HepG2 (cell line): ENCODE measurements at regions not wholly inside any gene's neighbourhood (a gene's known extent, or its start where the extent isn't known, plus 50 kb on each side); places are given as distances from the start of the nearest gene placed in this dataset.

Source experiments
- ATAC-seq: fragments of 200-7000 bp; cut with Tn5 transposase; 3 replicates; pipeline ENCODE4 v1.9.1; 2020; ENCODE audit warnings: mild to moderate bottlenecking, moderate library complexity
- BruUV-seq: library from RNA; stranded (reverse); fragments of 400-500 nt; replicated peaks from 2 replicates; lab custom pipeline; 2021; lab: Mats Ljungman, UMichigan
- CTCF ChIA-PET: fragments of 300-600 bp; formaldehyde crosslinking; extraction: SDS; loops from one replicate; lab custom pipeline; 2021; ENCODE audit warnings: low total read pairs, inconsistent platforms, low intra/inter-chr PET ratio; lab: Yijun Ruan, JAX
- POLR2A ChIA-PET: fragments of 350-600 bp; sonication (Branson Sonifier 250); formaldehyde crosslinking; loops from one replicate; lab custom pipeline; 2020; ENCODE audit warnings: antibody characterized with exemption, inconsistent platforms; lab: Yijun Ruan, JAX
- DNase-seq: peaks from one replicate; pipeline ENCODE4 v3.0.0-alpha.2; 2015; ENCODE audit warnings: low spot score
- FAIRE-seq: peaks from 3 replicates; lab custom pipeline; 2011; peaks lifted over from hg19 to GRCh38; lab: Jason Lieb, UNC
- H2AFZ ChIP-seq: one replicate; pipeline ENCODE4 v1.6.1; 2011; ENCODE audit warnings: low read length, inconsistent platforms
- H3K27ac ChIP-seq: fragments of 300-600 bp; 3 replicates; pipeline ENCODE4 v1.8.0; 2011; ENCODE audit warnings: mixed run types, mild to moderate bottlenecking, mixed read lengths, low read length, inconsistent platforms; ENCODE audit not compliant: insufficient read depth; ENCODE audit errors: extremely low read length
- H3K27me3 ChIP-seq, 2 experiments: fragments of 200-600 bp in 1 of 2; 2 replicates in 1 of 2; 3 replicates in 1 of 2; pipeline versions ENCODE4 v1.6.0 to v1.8.0; 2011; ENCODE audit warnings: low read length in 2 of 2, mild to moderate bottlenecking in 2 of 2, moderate library complexity in 2 of 2, inconsistent platforms in 1 of 2; ENCODE audit not compliant: insufficient read depth in 2 of 2, control insufficient read depth in 1 of 2
- H3K36me3 ChIP-seq, 2 experiments: fragments of 200-600 bp in 1 of 2; replicated peaks in 1 of 2; 2 replicates in 1 of 2; 3 replicates in 1 of 2; pipeline versions ENCODE4 v1.5.1 to v1.8.0; 2011; ENCODE audit warnings: low read length in 2 of 2, inconsistent platforms in 1 of 2; ENCODE audit not compliant: insufficient read depth in 2 of 2, control insufficient read depth in 1 of 2
- H3K4me1 ChIP-seq: 2 replicates; pipeline ENCODE4 v1.5.1; 2012; ENCODE audit warnings: low read length, inconsistent platforms; ENCODE audit not compliant: insufficient read depth
- H3K4me2 ChIP-seq: 2 replicates; pipeline ENCODE4 v1.6.0; 2011; ENCODE audit warnings: low read depth, low read length, inconsistent platforms
- H3K4me3 ChIP-seq, 3 experiments: fragments of 200-600 bp in 1 of 3; sonication (generic), shearing (Covaris generic) in 1 of 3; replicated peaks in 1 of 3; 2 replicates each; pipeline ENCODE4 v1.5.1; 2011 to 2016; ENCODE audit warnings: low read length in 3 of 3, inconsistent platforms in 2 of 3, low read depth in 2 of 3, mild to moderate bottlenecking in 2 of 3, control low read depth in 1 of 3, mixed read lengths in 1 of 3; ENCODE audit not compliant: insufficient read depth in 1 of 3
- H3K79me2 ChIP-seq: one replicate; pipeline ENCODE4 v1.6.1; 2011; ENCODE audit warnings: low read length, inconsistent platforms; ENCODE audit not compliant: insufficient read depth
- H3K9ac ChIP-seq: 2 replicates; pipeline ENCODE4 v1.6.0; 2011; ENCODE audit warnings: mild to moderate bottlenecking, low read depth, low read length, inconsistent platforms; ENCODE audit not compliant: insufficient read depth
- H3K9me3 ChIP-seq: 2 replicates; pipeline ENCODE4 v1.5.1; 2012; ENCODE audit warnings: mild to moderate bottlenecking, low read length
- H4K20me1 ChIP-seq: 2 replicates; pipeline ENCODE4 v1.6.0; 2011; ENCODE audit warnings: inconsistent platforms, mild to moderate bottlenecking, low read length, moderate library complexity; ENCODE audit not compliant: insufficient read depth
- ATF2 ChIP-seq: sonication (generic); formaldehyde crosslinking; IDR thresholded peaks from 2 replicates; pipeline ENCODE4 v1.4.0; 2020; ENCODE audit warnings: missing genetic modification reagents
- CAMTA2 ChIP-seq: sonication (generic); formaldehyde crosslinking; IDR thresholded peaks from 2 replicates; pipeline ENCODE4 v1.4.0; 2020; ENCODE audit warnings: mild to moderate bottlenecking, missing genetic modification reagents, borderline replicate concordance
- ELF3 ChIP-seq: IDR thresholded peaks from 2 replicates; pipeline ENCODE4 v1.6.1; 2016; ENCODE audit warnings: missing genetic modification reagents, missing compliant biosample characterization
- GTF2F1 ChIP-seq: fragments of 150-350 bp; IDR thresholded peaks from 2 replicates; pipeline ENCODE4 v1.6.1; 2014; ENCODE audit warnings: low read length
- GTF3A ChIP-seq: sonication (generic); formaldehyde crosslinking; conservative IDR thresholded peaks from 2 replicates; pipeline ENCODE4 v1.4.0; 2020; ENCODE audit warnings: mild to moderate bottlenecking, missing genetic modification reagents
- NCOA2 ChIP-seq: sonication (generic); formaldehyde crosslinking; IDR thresholded peaks from 2 replicates; pipeline ENCODE4 v1.8.0; 2022; ENCODE audit warnings: inconsistent platforms
- NRL ChIP-seq: sonication (generic); formaldehyde crosslinking; IDR thresholded peaks from 2 replicates; pipeline ENCODE4 v1.5.0; 2020; ENCODE audit warnings: missing genetic modification reagents, mild to moderate bottlenecking, moderate library complexity, borderline replicate concordance
- SP140L ChIP-seq: sonication (generic); formaldehyde crosslinking; IDR thresholded peaks from 2 replicates; pipeline ENCODE4 v1.4.0; 2020; ENCODE audit warnings: missing genetic modification reagents, borderline replicate concordance
- TEAD3 ChIP-seq: optimal IDR thresholded peaks from 2 replicates; pipeline ENCODE3; 2016; ENCODE audit warnings: borderline replicate concordance
- XBP1 ChIP-seq: sonication (generic); formaldehyde crosslinking; IDR thresholded peaks from 2 replicates; pipeline ENCODE4 v1.5.0; 2020; ENCODE audit warnings: missing genetic modification reagents
- ZBTB40 ChIP-seq, 2 experiments: fragments of 450-650 bp in 1 of 2; sonication (generic) in 1 of 2; formaldehyde crosslinking in 1 of 2; IDR thresholded peaks; 2 replicates each; pipeline versions ENCODE4 v1.6.1 to v1.8.0; 2016 to 2022; ENCODE audit warnings: antibody characterized with exemption in 1 of 2, mild to moderate bottlenecking in 1 of 2, missing genetic modification reagents in 1 of 2
- ZNF256 ChIP-seq: sonication (generic); formaldehyde crosslinking; conservative IDR thresholded peaks from 2 replicates; pipeline ENCODE4 v1.4.0; 2020; ENCODE audit warnings: missing genetic modification reagents
- ZNF329 ChIP-seq: sonication (generic); formaldehyde crosslinking; IDR thresholded peaks from 2 replicates; pipeline ENCODE4 v1.9.0; 2021; ENCODE audit warnings: low read depth, mild to moderate bottlenecking, missing genetic modification reagents
- ZNF777 ChIP-seq: sonication (generic); formaldehyde crosslinking; IDR thresholded peaks from 2 replicates; pipeline ENCODE4 v1.4.0; 2020; ENCODE audit warnings: missing genetic modification reagents
- WGBS: methylation state at CpG from one replicate; pipeline ENCODE4 v1.1.6; 2017; ENCODE audit warnings: low lambda C conversion rate; 5-methylcytosine and 5-hydroxymethylcytosine counted together
- in situ Hi-C: cut with HindIII; loops from 2 replicates; pipeline ENCODE4 v1.10.0; 2017; ENCODE audit warnings: low pct_unique_long_range_greater_than_20kb; ENCODE audit not compliant: extremely low pct_ligation_motif_present
- intact Hi-C: fragments of 100-400 bp; cut with micrococcal nuclease; formaldehyde crosslinking; loops from one replicate; pipeline ENCODE4 v1.10.0; 2022; ENCODE audit not compliant: unreplicated experiment
- TF ChIP-seq, protein P1 (sequence below): sonication (generic); formaldehyde crosslinking; IDR thresholded peaks from 2 replicates; pipeline ENCODE4 v1.4.0; 2020; ENCODE audit warnings: missing genetic modification reagents

DNA sequence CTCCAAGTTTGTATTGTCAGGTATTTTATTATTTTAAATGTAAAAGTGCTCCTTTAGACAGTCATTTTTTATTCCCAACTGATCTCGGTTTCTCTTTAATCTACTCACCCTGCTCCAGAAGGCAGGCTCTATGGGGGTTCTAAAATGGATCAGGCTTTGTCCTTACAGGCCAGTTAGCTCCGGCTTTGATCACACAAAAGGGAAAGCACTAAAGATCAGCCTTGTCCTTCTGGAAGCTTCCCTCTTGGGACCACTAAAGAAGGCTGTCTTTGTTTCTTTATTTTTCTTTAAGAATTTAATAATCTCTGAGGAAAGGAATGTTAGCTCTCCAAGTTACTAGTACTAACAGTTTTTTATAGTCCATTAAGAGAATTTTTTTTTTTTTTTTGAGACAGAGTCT, 560.5 kb upstream of the ZNF717 start:
- H3K79me2 ChIP-seq: no peaks in the 10 kb centered on the region
- no peak overlapping the region for H3K9ac ChIP-seq
- no peak overlapping the region for H2AFZ ChIP-seq
- peaks cover 11% of the 10 kb centered on the region for H3K4me1 ChIP-seq
- H3K27me3 ChIP-seq: no peaks in the 10 kb centered on the region
- intact Hi-C loops: no loop called here
- H4K20me1 ChIP-seq: no peaks in the 10 kb centered on the region
- H3K27ac ChIP-seq: no peak overlapping the region
- ChIA-PET CTCF (no interaction called here), POLR2A (no interaction called here)
- TF ChIP-seq ZNF329 (CRISPR knock-in tag): no peak
- TF ChIP-seq, protein P1, sequence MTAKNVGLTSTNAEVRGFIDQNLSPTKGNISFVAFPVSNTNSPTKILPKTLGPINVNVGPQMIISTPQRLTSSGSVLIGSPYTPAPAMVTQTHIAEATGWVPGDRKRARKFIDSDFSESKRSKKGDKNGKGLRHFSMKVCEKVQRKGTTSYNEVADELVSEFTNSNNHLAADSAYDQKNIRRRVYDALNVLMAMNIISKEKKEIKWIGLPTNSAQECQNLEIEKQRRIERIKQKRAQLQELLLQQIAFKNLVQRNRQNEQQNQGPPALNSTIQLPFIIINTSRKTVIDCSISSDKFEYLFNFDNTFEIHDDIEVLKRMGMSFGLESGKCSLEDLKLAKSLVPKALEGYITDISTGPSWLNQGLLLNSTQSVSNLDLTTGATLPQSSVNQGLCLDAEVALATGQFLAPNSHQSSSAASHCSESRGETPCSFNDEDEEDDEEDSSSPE: no peak
- TF ChIP-seq ZBTB40 (IDR thresholded peaks at IDR 0.05): no peak
- no peak for TF ChIP-seq ZBTB40 (CRISPR knock-in tag; IDR thresholded peaks at IDR 0.05)
- TF ChIP-seq NCOA2 (CRISPR knock-in tag): no peak
- TF ChIP-seq ELF3 (CRISPR knock-in tag): no peak
- TF ChIP-seq XBP1 (CRISPR knock-in tag): no peak
- no peak for TF ChIP-seq ZNF777 (CRISPR knock-in tag)
- no peak for TF ChIP-seq ATF2 (CRISPR knock-in tag)
- TF ChIP-seq CAMTA2 (CRISPR knock-in tag): no peak
- no peak for TF ChIP-seq GTF3A (CRISPR knock-in tag)
- no peak for TF ChIP-seq SP140L (CRISPR knock-in tag)
- TF ChIP-seq GTF2F1: no peak
- TF ChIP-seq NRL (CRISPR knock-in tag): no peak
- no peak for TF ChIP-seq ZNF256
- TF ChIP-seq TEAD3: no peak
- BruUV-seq: no TSS peak
- no peak for ATAC-seq
- 4% methylated on average over 2 of the region's 2 CpGs for WGBS
- no peak for FAIRE-seq
- H3K36me3 ChIP-seq: no peaks in the 10 kb centered on the region
- in situ Hi-C loops: no loop called here
- no peak for DNase-seq
- H3K9me3 ChIP-seq: no peaks in the 10 kb centered on the region
- no peak overlapping the region for H3K4me2 ChIP-seq
- H3K4me3 ChIP-seq: no peak overlapping the region
